Thoracic aorta (tissue), 2 donors: ENCODE measurements at regions not wholly inside any gene's neighbourhood (a gene's known extent, or its start where the extent isn't known, plus 50 kb on each side); places are given as distances from the start of the nearest gene placed in this dataset.
"Not testable (repeated sequence)": the region's sequence is repeated elsewhere in the genome, so short reads cannot be mapped to it uniquely, and the experiment has no call there.

Source experiments
- ATAC-seq: fragments of 150-250 bp; one replicate; pipeline ENCODE4 v1.8.0; 2017; ENCODE audit warnings: low read depth; ENCODE audit not compliant: insufficient number of reproducible peaks, low FRiP score
- DNase-seq: peaks from one replicate; pipeline ENCODE4 v3.0.0-alpha.2; 2020; ENCODE audit warnings: low spot score
- H3K27ac ChIP-seq, 2 donors: fragments of 200-600 bp; sonication (generic); 1 replicate in 1 of 2; 2 replicates in 1 of 2; pipeline ENCODE4 v1.5.1; 2016; ENCODE audit warnings: mild to moderate bottlenecking in 2 of 2, moderate library complexity in 2 of 2
- H3K27me3 ChIP-seq: fragments of 200-600 bp; sonication (generic); replicated peaks from 2 replicates; pipeline ENCODE4 v1.6.0; 2016; ENCODE audit warnings: mild to moderate bottlenecking; ENCODE audit not compliant: insufficient read depth
- H3K36me3 ChIP-seq: fragments of 200-600 bp; sonication (generic); one replicate; pipeline ENCODE4 v1.5.1; 2016
- H3K4me1 ChIP-seq, 2 donors: fragments of 200-600 bp; sonication (generic); 1 replicate in 1 of 2; 2 replicates in 1 of 2; pipeline versions ENCODE4 v1.5.1 to v1.6.0; 2016; ENCODE audit warnings: low read depth in 2 of 2, mild to moderate bottlenecking in 1 of 2; ENCODE audit not compliant: control insufficient read depth in 1 of 2
- H3K4me3 ChIP-seq: fragments of 200-600 bp; sonication (generic); 2 replicates; pipeline ENCODE4 v1.5.1; 2016; ENCODE audit warnings: mild to moderate bottlenecking
- H3K9me3 ChIP-seq: fragments of 200-600 bp; sonication (generic); 2 replicates; pipeline ENCODE4 v1.5.1; 2016
- TF ChIP-seq, protein P1 (sequence below): fragments of 200-600 bp; sonication (generic); IDR thresholded peaks from one replicate; pipeline ENCODE4 v1.5.1; 2019; ENCODE audit warnings: antibody characterized with exemption

DNA sequence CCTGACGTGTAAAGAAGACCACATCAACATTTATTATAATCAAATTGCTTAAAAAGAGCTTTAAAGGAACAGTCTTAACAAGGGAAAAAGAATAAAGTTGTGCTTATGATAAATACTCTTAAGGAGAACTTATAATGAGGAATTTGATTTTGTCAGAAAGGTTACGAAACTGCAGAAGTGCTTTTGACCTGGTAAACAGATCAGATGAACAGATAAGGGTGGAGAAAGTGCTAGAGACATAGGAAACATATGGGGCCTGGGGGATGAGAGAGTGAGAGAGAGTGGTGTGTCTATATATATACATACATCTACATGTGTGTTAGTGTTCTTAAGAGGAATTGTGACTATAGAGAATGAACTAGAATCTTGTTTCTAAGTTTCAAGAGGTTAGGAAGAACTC is 186.2 kb upstream of the GJE1 start:
- DNase-seq: no peak
- Histone ChIP-seq H3K36me3 (no peaks in the 10 kb centered on the region), H3K27ac (no peak overlapping the region), H3K4me3 (no peak overlapping the region), H3K9me3 (peaks cover 10% of the 10 kb centered on the region), H3K4me1 (no peaks in the 10 kb centered on the region), H3K27me3 (no peaks in the 10 kb centered on the region)
- ATAC-seq: no peak
- TF ChIP-seq, protein P1, sequence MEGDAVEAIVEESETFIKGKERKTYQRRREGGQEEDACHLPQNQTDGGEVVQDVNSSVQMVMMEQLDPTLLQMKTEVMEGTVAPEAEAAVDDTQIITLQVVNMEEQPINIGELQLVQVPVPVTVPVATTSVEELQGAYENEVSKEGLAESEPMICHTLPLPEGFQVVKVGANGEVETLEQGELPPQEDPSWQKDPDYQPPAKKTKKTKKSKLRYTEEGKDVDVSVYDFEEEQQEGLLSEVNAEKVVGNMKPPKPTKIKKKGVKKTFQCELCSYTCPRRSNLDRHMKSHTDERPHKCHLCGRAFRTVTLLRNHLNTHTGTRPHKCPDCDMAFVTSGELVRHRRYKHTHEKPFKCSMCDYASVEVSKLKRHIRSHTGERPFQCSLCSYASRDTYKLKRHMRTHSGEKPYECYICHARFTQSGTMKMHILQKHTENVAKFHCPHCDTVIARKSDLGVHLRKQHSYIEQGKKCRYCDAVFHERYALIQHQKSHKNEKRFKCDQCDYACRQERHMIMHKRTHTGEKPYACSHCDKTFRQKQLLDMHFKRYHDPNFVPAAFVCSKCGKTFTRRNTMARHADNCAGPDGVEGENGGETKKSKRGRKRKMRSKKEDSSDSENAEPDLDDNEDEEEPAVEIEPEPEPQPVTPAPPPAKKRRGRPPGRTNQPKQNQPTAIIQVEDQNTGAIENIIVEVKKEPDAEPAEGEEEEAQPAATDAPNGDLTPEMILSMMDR: no peak

DNA sequence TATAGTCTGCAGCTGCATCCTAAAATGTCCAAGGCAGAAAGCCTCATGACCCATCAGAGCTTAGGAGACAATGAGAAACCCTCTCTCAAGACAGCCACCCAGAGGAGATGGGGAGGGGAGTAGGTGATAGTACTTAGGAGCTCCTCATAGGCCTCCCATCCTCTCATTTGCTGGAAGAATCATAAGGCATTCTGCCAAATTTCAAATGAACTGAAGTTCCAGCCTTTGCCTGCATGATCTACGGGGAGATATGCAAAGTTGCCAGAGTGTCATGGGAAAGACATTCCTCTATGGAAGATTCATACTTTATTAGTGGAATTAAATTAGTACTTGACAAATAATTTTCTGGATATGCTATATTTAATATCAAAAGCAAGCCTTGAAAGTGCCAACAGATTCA is 194.1 kb upstream of the GJE1 start:
- H3K4me3 ChIP-seq: no peak overlapping the region
- no peak overlapping the region for H3K27ac ChIP-seq
- no peaks in the 10 kb centered on the region for H3K36me3 ChIP-seq
- H3K27me3 ChIP-seq: no peaks in the 10 kb centered on the region
- no peaks in the 10 kb centered on the region for H3K4me1 ChIP-seq
- ATAC-seq: no peak
- no peak for DNase-seq
- H3K9me3 ChIP-seq: peaks cover 5% of the 10 kb centered on the region
- TF ChIP-seq, protein P1: no peak

DNA sequence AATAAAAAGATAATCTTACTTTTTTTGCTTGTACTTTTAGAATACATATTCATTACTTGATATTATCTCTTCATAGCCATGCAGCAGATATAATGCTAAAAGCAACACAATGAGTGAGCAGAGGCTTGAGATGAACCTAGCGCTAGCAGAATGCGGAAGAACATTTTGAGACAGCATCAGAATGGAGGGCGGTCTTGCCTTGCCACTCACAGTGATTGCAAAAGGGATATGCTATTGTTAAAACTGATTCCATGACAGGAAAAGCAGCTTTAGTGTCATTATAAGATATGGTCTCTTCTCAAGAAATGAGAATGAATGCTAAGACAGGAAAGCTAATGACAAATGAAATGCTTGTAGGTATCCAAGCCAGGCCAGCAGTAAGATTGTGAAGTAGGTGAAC is 200.0 kb upstream of the GJE1 start:
- TF ChIP-seq, protein P1: no peak
- no peaks in the 10 kb centered on the region for H3K27me3 ChIP-seq
- H3K4me3 ChIP-seq: no peak overlapping the region
- no peaks in the 10 kb centered on the region for H3K9me3 ChIP-seq
- ATAC-seq (no peak), DNase-seq (no peak)
- no peaks in the 10 kb centered on the region for H3K4me1 ChIP-seq
- H3K27ac ChIP-seq: no peak overlapping the region
- no peaks in the 10 kb centered on the region for H3K36me3 ChIP-seq

- H3K4me3 ChIP-seq, H3K36me3 ChIP-seq, H3K27ac ChIP-seq, H3K27me3 ChIP-seq, DNase-seq, H3K4me1 ChIP-seq, ATAC-seq, H3K9me3 ChIP-seq: not testable (repeated sequence)
Measured at GRCh38 chr6:141926200-141926900, 206.4 kb upstream of the GJE1 start.

DNA sequence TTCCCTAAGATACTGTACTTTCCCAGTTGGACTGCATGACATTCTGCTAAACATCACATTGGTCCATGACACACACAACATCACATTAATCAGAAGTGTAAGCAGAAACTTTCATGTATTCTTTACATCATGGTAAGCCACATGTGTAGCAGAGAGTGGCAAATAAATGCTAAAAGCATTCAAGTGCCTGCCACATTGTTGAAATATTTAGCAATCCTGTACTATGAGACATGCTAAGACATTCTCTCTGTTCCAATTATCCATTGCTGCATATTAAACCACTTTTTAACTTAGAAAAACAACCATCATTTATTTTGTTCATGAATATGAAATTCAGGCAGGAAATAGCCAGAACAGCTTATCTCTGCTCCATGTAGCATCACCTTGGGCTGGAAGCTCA is 207.7 kb upstream of the GJE1 start:
- Histone ChIP-seq H3K36me3 (no peaks in the 10 kb centered on the region), H3K4me3 (no peak overlapping the region), H3K9me3 (no peaks in the 10 kb centered on the region), H3K27me3 (no peaks in the 10 kb centered on the region), H3K27ac (no peak overlapping the region), H3K4me1 (no peaks in the 10 kb centered on the region)
- no peak for DNase-seq
- ATAC-seq: no peak
- TF ChIP-seq, protein P1: no peak

- no peak overlapping the region for H3K27ac ChIP-seq
- ATAC-seq: no peak
- no peaks in the 10 kb centered on the region for H3K27me3 ChIP-seq
- TF ChIP-seq, protein P1: no peak
- no peaks in the 10 kb centered on the region for H3K36me3 ChIP-seq
- H3K9me3 ChIP-seq: no peaks in the 10 kb centered on the region
- DNase-seq: no peak
- no peak overlapping the region for H3K4me3 ChIP-seq
- no peaks in the 10 kb centered on the region for H3K4me1 ChIP-seq
Measured at GRCh38 chr6:141922898-141923297, 209.8 kb upstream of the GJE1 start.

DNA sequence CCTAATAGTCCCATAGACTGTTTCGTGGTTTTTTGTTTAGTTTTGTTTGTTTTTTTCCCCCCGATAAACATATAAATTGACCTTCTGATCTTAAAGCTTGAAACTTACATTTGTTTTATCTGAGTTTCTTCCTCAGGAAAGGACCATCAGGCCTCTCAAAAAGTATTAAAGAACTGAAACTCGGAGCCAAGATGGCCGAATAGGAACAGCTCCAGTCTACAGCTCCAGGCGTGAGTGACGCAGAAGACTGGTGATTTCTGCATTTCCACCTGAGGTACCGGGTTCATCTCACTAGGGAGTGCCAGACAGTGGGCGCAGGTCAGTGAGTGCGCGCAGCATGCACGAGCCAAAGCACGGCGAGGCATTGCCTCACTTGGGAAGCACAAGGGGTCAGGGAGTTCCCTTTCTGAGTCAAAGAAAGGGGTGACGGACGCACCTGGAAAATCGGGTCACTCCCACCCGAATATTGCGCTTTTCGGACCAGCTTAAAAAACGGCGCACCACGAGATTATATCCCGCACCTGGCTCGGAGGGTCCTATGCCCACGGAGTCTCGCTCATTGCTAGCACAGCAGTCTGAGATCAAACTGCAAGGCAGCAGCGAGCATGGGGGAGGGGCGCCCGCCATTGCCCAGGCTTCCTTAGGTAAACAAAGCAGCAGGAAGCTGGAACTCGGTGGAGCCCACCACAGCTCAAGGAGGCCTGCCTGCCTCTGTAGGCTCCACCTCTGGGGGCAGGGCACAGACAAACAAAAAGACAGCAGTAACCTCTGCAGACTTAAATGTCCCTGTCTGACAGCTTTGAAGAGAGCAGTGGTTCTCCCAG is 215.8 kb upstream of the GJE1 start:
- not testable (repeated sequence) for ATAC-seq, H3K4me3 ChIP-seq, H3K9me3 ChIP-seq, H3K36me3 ChIP-seq, H3K4me1 ChIP-seq, DNase-seq, H3K27ac ChIP-seq, H3K27me3 ChIP-seq
